ENCODE measurements at regions not wholly inside any gene's neighbourhood (a gene's known extent, or its start where the extent isn't known, plus 50 kb on each side); places are given as distances from the start of the nearest gene placed in this dataset.

GRCh38 chr12:71329956-71330355 is 109.6 kb upstream of the LGR5 start:
- TF ChIP-seq CTCF (conservative IDR thresholded peaks at IDR 0.05; ENCODE audit: low read length) = no peak
- no peak for TF ChIP-seq EZH2phosphoT487 (IDR thresholded peaks at IDR 0.05; ENCODE audit: borderline replicate concordance, low read depth, low read length)
